GM12878 (cell line): ENCODE measurements at regions not wholly inside any gene's neighbourhood (a gene's known extent, or its start where the extent isn't known, plus 50 kb on each side); places are given as distances from the start of the nearest gene placed in this dataset.

Experiments
- ATAC-seq: fragments of 200-7000 bp; cut with Tn5 transposase; 3 replicates; pipeline ENCODE4 v1.9.1; 2020; ENCODE audit warnings: mild to moderate bottlenecking, moderate library complexity
- BruUV-seq: library from RNA; stranded (reverse); fragments of 400-500 nt; replicated peaks from 2 replicates; lab custom pipeline; 2021; lab: Mats Ljungman, UMichigan
- CTCF ChIA-PET: fragments of 300-600 bp; sonication (Branson Sonifier 250); formaldehyde crosslinking; extraction: SDS; loops from one replicate; lab custom pipeline; 2021; ENCODE audit warnings: inconsistent platforms; lab: Yijun Ruan, JAX
- POLR2A ChIA-PET: fragments of 350-600 bp; formaldehyde crosslinking; extraction: SDS; loops from one replicate; lab custom pipeline; 2021; ENCODE audit warnings: inconsistent platforms; lab: Charles Lee
- RAD21 ChIA-PET: fragments of 300-600 bp; sonication (Branson Sonifier 250); formaldehyde crosslinking; loops from one replicate; lab custom pipeline; 2023; ENCODE audit warnings: antibody characterized with exemption; ENCODE audit not compliant: unreplicated experiment; lab: Charles Lee
- SMC1A ChIA-PET: fragments of 300-600 bp; sonication (Branson Sonifier 250); formaldehyde crosslinking; loops from one replicate; lab custom pipeline; 2023; ENCODE audit not compliant: unreplicated experiment, uncharacterized antibody; lab: Charles Lee
- DNase-seq: peaks from one replicate; pipeline ENCODE4 v3.0.0-alpha.2; 2011; ENCODE audit warnings: low read depth, low spot score
- FAIRE-seq: peaks from 3 replicates; lab custom pipeline; 2011; peaks lifted over from hg19 to GRCh38; lab: Jason Lieb, UNC
- H2AFZ ChIP-seq: 2 replicates; pipeline ENCODE4 v1.6.0; 2011; ENCODE audit warnings: low read depth, low read length, control low read depth; ENCODE audit not compliant: control insufficient read depth
- H3K27ac ChIP-seq: 2 replicates; pipeline ENCODE4 v1.5.1; 2011; ENCODE audit warnings: control low read depth; ENCODE audit not compliant: control insufficient read depth, insufficient read depth
- H3K27me3 ChIP-seq, 2 experiments: replicated peaks in 1 of 2; 2 replicates each; pipeline versions ENCODE4 v1.6.0 to v1.6.1; 2011; ENCODE audit warnings: low read length in 1 of 2; ENCODE audit not compliant: control insufficient read depth in 2 of 2, insufficient read depth in 2 of 2
- H3K36me3 ChIP-seq, 2 experiments: 2 replicates each; pipeline ENCODE4 v1.5.1; 2011; ENCODE audit warnings: low read length in 1 of 2; ENCODE audit not compliant: control insufficient read depth in 2 of 2, insufficient read depth in 2 of 2
- H3K4me1 ChIP-seq: 2 replicates; pipeline ENCODE4 v1.6.1; 2011; ENCODE audit warnings: mild to moderate bottlenecking, low read length, moderate library complexity, mixed read lengths; ENCODE audit not compliant: control insufficient read depth, insufficient read depth
- H3K4me2 ChIP-seq: 2 replicates; pipeline ENCODE4 v1.6.0; 2011; ENCODE audit warnings: control low read depth; ENCODE audit not compliant: control insufficient read depth, insufficient read depth
- H3K4me3 ChIP-seq: fragments of 200-600 bp; sonication (generic); 2 replicates; pipeline ENCODE4 v1.5.1; 2016
- H3K79me2 ChIP-seq: 2 replicates; pipeline ENCODE4 v1.6.0; 2011; ENCODE audit warnings: low read length; ENCODE audit not compliant: control insufficient read depth, insufficient read depth
- H3K9ac ChIP-seq: 2 replicates; pipeline ENCODE4 v1.8.0; 2011; ENCODE audit warnings: low read length, control low read depth, mixed read lengths; ENCODE audit not compliant: control insufficient read depth, insufficient read depth
- H3K9me3 ChIP-seq: replicated peaks from 3 replicates; pipeline ENCODE4 v1.5.1; 2011; ENCODE audit warnings: mild to moderate bottlenecking, low read length; ENCODE audit not compliant: control insufficient read depth, insufficient read depth
- H4K20me1 ChIP-seq: 2 replicates; pipeline ENCODE4 v1.6.0; 2011; ENCODE audit not compliant: control insufficient read depth, insufficient read depth
- ASH2L ChIP-seq: fragments of 300-600, 200-600 bp; sonication (generic); IDR thresholded peaks from 2 replicates; pipeline ENCODE4 v1.6.1; 2017; ENCODE audit warnings: low read depth, mild to moderate bottlenecking, borderline replicate concordance
- BCLAF1 ChIP-seq: fragments of 450-650 bp; IDR thresholded peaks from 2 replicates; pipeline ENCODE4 v1.6.1; 2017; ENCODE audit warnings: antibody characterized with exemption, mild to moderate bottlenecking, moderate library complexity
- BMI1 ChIP-seq: fragments of 450-650 bp; IDR thresholded peaks from 2 replicates; pipeline ENCODE4 v1.6.1; 2016; ENCODE audit warnings: mild to moderate bottlenecking, moderate library complexity, borderline replicate concordance
- CEBPB ChIP-seq, 2 experiments: fragments of 150-350 bp in 1 of 2; IDR thresholded peaks; 2 replicates each; pipeline ENCODE4 v1.6.1; 2012 to 2014; ENCODE audit warnings: low read depth in 2 of 2, low read length in 2 of 2, borderline replicate concordance in 1 of 2, inconsistent platforms in 1 of 2
- FOXM1 ChIP-seq: IDR thresholded peaks from 2 replicates; pipeline ENCODE4 v1.6.1; 2012; ENCODE audit warnings: low read depth, mild to moderate bottlenecking, inconsistent platforms, low read length, moderate library complexity
- IKZF2 ChIP-seq, 2 experiments: fragments of 450-650 bp; IDR thresholded peaks; 2 replicates each; pipeline ENCODE4 v1.6.1; 2017; ENCODE audit warnings: mild to moderate bottlenecking in 2 of 2, moderate library complexity in 2 of 2
- MTA2 ChIP-seq: fragments of 450-650 bp; IDR thresholded peaks from 2 replicates; pipeline ENCODE4 v1.6.1; 2016; ENCODE audit warnings: low read depth, mild to moderate bottlenecking, moderate library complexity
- MTA3 ChIP-seq: IDR thresholded peaks from 2 replicates; pipeline ENCODE4 v1.6.1; 2012; ENCODE audit warnings: low read length, inconsistent platforms, borderline replicate concordance
- MYC ChIP-seq: IDR thresholded peaks from 2 replicates; pipeline ENCODE4 v1.6.1; 2011; ENCODE audit warnings: mild to moderate bottlenecking, low read length, moderate library complexity, inconsistent platforms; ENCODE audit not compliant: insufficient read depth, insufficient replicate concordance, insufficient read length, severe bottlenecking
- NFYA ChIP-seq: IDR thresholded peaks from 2 replicates; pipeline ENCODE4 v1.6.1; 2011; ENCODE audit warnings: low read depth, mild to moderate bottlenecking, low read length, improper control_type of control experiment, borderline replicate concordance
- NR2C1 ChIP-seq: fragments of 450-650 bp; IDR thresholded peaks from 2 replicates; pipeline ENCODE4 v1.6.1; 2017; ENCODE audit warnings: antibody characterized with exemption, mild to moderate bottlenecking, moderate library complexity
- NRF1 ChIP-seq: conservative IDR thresholded peaks from 2 replicates; pipeline ENCODE4 v1.6.1; 2011; ENCODE audit warnings: mild to moderate bottlenecking, low read depth, low read length, improper control_type of control experiment
- RAD21 ChIP-seq: IDR thresholded peaks from 2 replicates; pipeline ENCODE4 v1.6.1; 2011; ENCODE audit warnings: mild to moderate bottlenecking, low read depth, low read length, moderate library complexity; ENCODE audit not compliant: insufficient read depth
- SMARCA5 ChIP-seq: fragments of 450-650 bp; IDR thresholded peaks from 2 replicates; pipeline ENCODE4 v1.6.1; 2017; ENCODE audit warnings: mild to moderate bottlenecking
- WGBS: methylation state at CpG from one replicate; pipeline ENCODE4 v1.1.6; 2016; ENCODE audit warnings: low lambda C conversion rate; ENCODE audit not compliant: insufficient replicate concordance, insufficient coverage; ENCODE audit errors: missing lambda C conversion rate; 5-methylcytosine and 5-hydroxymethylcytosine counted together
- in situ Hi-C: fragments of 300-500 bp; cut with MboI; formaldehyde crosslinking; loops from 9 replicates; pipeline ENCODE4 v1.14.3; 2018; ENCODE audit warnings: mixed read lengths
- intact Hi-C: fragments of 100-400 bp; cut with micrococcal nuclease; formaldehyde crosslinking; loops from one replicate; pipeline ENCODE4 v1.14.2; 2022; ENCODE audit not compliant: unreplicated experiment

GRCh38 chr19:30895946-30896345 is 453.3 kb downstream of the TSHZ3 start (continued):
- TF ChIP-seq RAD21 (no peak), MTA3 (no peak), MYC (no peak)

GRCh38 chr19:30891051-30891450 is 458.2 kb downstream of the TSHZ3 start:
- Histone ChIP-seq H2AFZ (no peak overlapping the region), H4K20me1 (no peaks in the 10 kb centered on the region), H3K4me2 (no peak overlapping the region), H3K27me3 (no peaks in the 10 kb centered on the region), H3K4me3 (no peak overlapping the region), H3K36me3 (no peaks in the 10 kb centered on the region), H3K79me2 (no peaks in the 10 kb centered on the region), H3K27ac (no peak overlapping the region), H3K4me1 (no peaks in the 10 kb centered on the region), H3K9me3 (no peaks in the 10 kb centered on the region), H3K9ac (no peak overlapping the region)
- ATAC-seq: no peak
- no peak for FAIRE-seq
- 12% methylated on average over 4 of the region's 4 CpGs for WGBS
- RAD21 ChIA-PET: no interaction called here
- POLR2A ChIA-PET: no interaction called here
- CTCF ChIA-PET: no interaction called here
- SMC1A ChIA-PET: no interaction called here
- no peak for DNase-seq
- no peak for TF ChIP-seq SMARCA5
- no TSS peak for BruUV-seq
- in situ Hi-C loops (no loop called here), intact Hi-C loops (no loop called here)

GRCh38 chr19:30890033-30890432 is 459.2 kb downstream of the TSHZ3 start:
- Histone ChIP-seq H4K20me1 (no peaks in the 10 kb centered on the region), H3K36me3 (no peaks in the 10 kb centered on the region), H3K9ac (no peak overlapping the region), H3K79me2 (no peaks in the 10 kb centered on the region), H3K4me3 (no peak overlapping the region), H2AFZ (no peak overlapping the region), H3K9me3 (no peaks in the 10 kb centered on the region; the same call in 2 of the 3 replicates), H3K27ac (no peak overlapping the region), H3K4me2 (no peak overlapping the region), H3K4me1 (no peaks in the 10 kb centered on the region), H3K27me3 (no peaks in the 10 kb centered on the region)
- RAD21 ChIA-PET: no interaction called here
- ATAC-seq (no peak), FAIRE-seq (no peak), DNase-seq (no peak)
- CTCF ChIA-PET: no interaction called here
- SMC1A ChIA-PET: no interaction called here
- WGBS: 0% methylated on average over 2 of the region's 2 CpGs
- intact Hi-C loops (no loop called here), in situ Hi-C loops (no loop called here)
- POLR2A ChIA-PET: no interaction called here
- no TSS peak for BruUV-seq
- no peak for TF ChIP-seq NRF1
- no peak for TF ChIP-seq NFYA
- TF ChIP-seq BCLAF1: no peak
- no peak for TF ChIP-seq ASH2L
- TF ChIP-seq IKZF2 (IDR thresholded peaks at IDR 0.05): no peak
- TF ChIP-seq MTA2: no peak
- no peak for TF ChIP-seq FOXM1
- no peak for TF ChIP-seq NR2C1
- TF ChIP-seq CEBPB (IDR thresholded peaks at IDR 0.05; ENCODE audit: borderline replicate concordance in 1 of 2, low read depth in 2 of 2, low read length in 2 of 2): no peak
- no peak for TF ChIP-seq BMI1
